ENCODE measurements at regions not wholly inside any gene's neighbourhood (a gene's known extent, or its start where the extent isn't known, plus 50 kb on each side); places are given as distances from the start of the nearest gene placed in this dataset.

- TF ChIP-seq CTCF (IDR thresholded peaks at IDR 0.05), result peak; percentile 70 to 85 (median 80)
- no peak for TF ChIP-seq POLR2A (IDR thresholded peaks at IDR 0.05)
Observed at GRCh38 chr6:25223490-25223991, 55.6 kb upstream of the CARMIL1 start.
